OCI-LY3 (cell line): ENCODE measurements at regions not wholly inside any gene's neighbourhood (a gene's known extent, or its start where the extent isn't known, plus 50 kb on each side); places are given as distances from the start of the nearest gene placed in this dataset.

Experiments
- H2AFZ ChIP-seq: fragments of 200-600, 300-600 bp; shearing (Covaris generic); 2 replicates; pipeline ENCODE4 v1.6.0; 2014; ENCODE audit warnings: antibody characterized with exemption, low read depth, low read length
- H3K27ac ChIP-seq: fragments of 200-600, 300-600 bp; sonication (generic); 2 replicates; pipeline ENCODE4 v1.5.1; 2014; ENCODE audit warnings: mild to moderate bottlenecking, low read length, moderate library complexity, mixed read lengths
- H3K27me3 ChIP-seq: fragments of 200-600, 300-600 bp; sonication (generic); 2 replicates; pipeline ENCODE4 v1.6.1; 2014; ENCODE audit warnings: low read depth, low read length, mixed read lengths
- H3K36me3 ChIP-seq: fragments of 200-600, 300-600 bp; sonication (generic); replicated peaks from 2 replicates; pipeline ENCODE3; 2014; ENCODE audit warnings: low read depth, low read length, mixed read lengths
- H3K4me1 ChIP-seq: fragments of 300-600, 200-600 bp; sonication (generic); 2 replicates; pipeline ENCODE4 v1.6.1; 2014; ENCODE audit warnings: low read length, mixed read lengths
- H3K4me2 ChIP-seq: fragments of 200-600, 300-600 bp; sonication (generic); 2 replicates; pipeline ENCODE4 v1.6.1; 2014; ENCODE audit warnings: low read length, mixed read lengths
- H3K4me3 ChIP-seq: fragments of 300-600, 200-600 bp; sonication (generic); 2 replicates; pipeline ENCODE4 v1.5.1; 2014; ENCODE audit warnings: antibody characterized with exemption, mild to moderate bottlenecking, low read length, moderate library complexity
- H3K79me2 ChIP-seq: fragments of 300-600, 200-600 bp; shearing (Covaris generic); 2 replicates; pipeline ENCODE4 v1.6.1; 2014; ENCODE audit warnings: mild to moderate bottlenecking, low read length, mixed read lengths
- H3K9ac ChIP-seq: fragments of 300-600, 200-600 bp; shearing (Covaris generic); 2 replicates; pipeline ENCODE4 v1.6.0; 2014; ENCODE audit warnings: mild to moderate bottlenecking, low read length, moderate library complexity
- H3K9me3 ChIP-seq: fragments of 200-600, 300-600 bp; shearing (Covaris generic); 2 replicates; pipeline ENCODE4 v1.6.1; 2014; ENCODE audit warnings: low read length, mixed read lengths; ENCODE audit not compliant: insufficient read depth
- H4K20me1 ChIP-seq: fragments of 200-600, 300-600 bp; sonication (generic); 2 replicates; pipeline ENCODE4 v1.6.1; 2016; ENCODE audit warnings: low read length, mixed read lengths; ENCODE audit not compliant: insufficient read depth
- EZH2phosphoT487 ChIP-seq: fragments of 200-600 bp; shearing (Covaris generic); IDR thresholded peaks from 2 replicates; pipeline ENCODE4 v1.6.1; 2018; ENCODE audit warnings: antibody characterized with exemption, mixed run types, low read depth
- TF ChIP-seq, protein P1 (sequence below): fragments of 200-600, 300-600 bp; sonication (generic); IDR thresholded peaks from 2 replicates; pipeline ENCODE4 v1.5.1; 2014; ENCODE audit warnings: antibody characterized with exemption, low read length, low read depth

DNA sequence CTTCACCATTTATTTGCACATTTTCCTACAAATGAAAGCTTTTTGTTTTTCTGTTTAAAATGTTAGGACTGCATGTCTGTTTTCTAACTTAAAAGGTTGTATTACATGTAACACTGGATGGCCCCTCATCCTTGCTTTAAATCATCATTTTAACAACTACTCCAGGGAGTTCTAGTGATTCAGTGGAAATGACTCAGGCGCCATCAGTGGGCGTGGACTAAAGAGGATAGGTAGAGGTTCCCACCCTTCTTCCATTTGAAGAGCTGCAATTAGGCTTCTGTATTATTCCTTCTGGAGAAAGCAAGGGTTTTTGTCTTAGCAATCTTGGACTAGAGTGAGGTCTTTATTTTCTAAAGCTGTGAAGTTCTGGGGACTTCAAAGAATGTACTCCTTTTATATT, 213.7 kb downstream of the TMEM38B start:
- no peak overlapping the region for H3K9ac ChIP-seq
- no peaks in the 10 kb centered on the region for H4K20me1 ChIP-seq
- no peak overlapping the region for H3K4me2 ChIP-seq
- H3K79me2 ChIP-seq, result no peaks in the 10 kb centered on the region
- no peaks in the 10 kb centered on the region for H3K9me3 ChIP-seq
- H3K4me1 ChIP-seq, result no peaks in the 10 kb centered on the region
- no peak overlapping the region for H2AFZ ChIP-seq
- H3K27ac ChIP-seq, result no peak overlapping the region
- H3K36me3 ChIP-seq, result no peaks in the 10 kb centered on the region
- peaks cover 15% of the 10 kb centered on the region; the same call in 1 of the 2 replicates for H3K27me3 ChIP-seq
- no peak overlapping the region for H3K4me3 ChIP-seq
- TF ChIP-seq, protein P1, sequence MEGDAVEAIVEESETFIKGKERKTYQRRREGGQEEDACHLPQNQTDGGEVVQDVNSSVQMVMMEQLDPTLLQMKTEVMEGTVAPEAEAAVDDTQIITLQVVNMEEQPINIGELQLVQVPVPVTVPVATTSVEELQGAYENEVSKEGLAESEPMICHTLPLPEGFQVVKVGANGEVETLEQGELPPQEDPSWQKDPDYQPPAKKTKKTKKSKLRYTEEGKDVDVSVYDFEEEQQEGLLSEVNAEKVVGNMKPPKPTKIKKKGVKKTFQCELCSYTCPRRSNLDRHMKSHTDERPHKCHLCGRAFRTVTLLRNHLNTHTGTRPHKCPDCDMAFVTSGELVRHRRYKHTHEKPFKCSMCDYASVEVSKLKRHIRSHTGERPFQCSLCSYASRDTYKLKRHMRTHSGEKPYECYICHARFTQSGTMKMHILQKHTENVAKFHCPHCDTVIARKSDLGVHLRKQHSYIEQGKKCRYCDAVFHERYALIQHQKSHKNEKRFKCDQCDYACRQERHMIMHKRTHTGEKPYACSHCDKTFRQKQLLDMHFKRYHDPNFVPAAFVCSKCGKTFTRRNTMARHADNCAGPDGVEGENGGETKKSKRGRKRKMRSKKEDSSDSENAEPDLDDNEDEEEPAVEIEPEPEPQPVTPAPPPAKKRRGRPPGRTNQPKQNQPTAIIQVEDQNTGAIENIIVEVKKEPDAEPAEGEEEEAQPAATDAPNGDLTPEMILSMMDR, result no peak
- no peak for TF ChIP-seq EZH2phosphoT487

DNA sequence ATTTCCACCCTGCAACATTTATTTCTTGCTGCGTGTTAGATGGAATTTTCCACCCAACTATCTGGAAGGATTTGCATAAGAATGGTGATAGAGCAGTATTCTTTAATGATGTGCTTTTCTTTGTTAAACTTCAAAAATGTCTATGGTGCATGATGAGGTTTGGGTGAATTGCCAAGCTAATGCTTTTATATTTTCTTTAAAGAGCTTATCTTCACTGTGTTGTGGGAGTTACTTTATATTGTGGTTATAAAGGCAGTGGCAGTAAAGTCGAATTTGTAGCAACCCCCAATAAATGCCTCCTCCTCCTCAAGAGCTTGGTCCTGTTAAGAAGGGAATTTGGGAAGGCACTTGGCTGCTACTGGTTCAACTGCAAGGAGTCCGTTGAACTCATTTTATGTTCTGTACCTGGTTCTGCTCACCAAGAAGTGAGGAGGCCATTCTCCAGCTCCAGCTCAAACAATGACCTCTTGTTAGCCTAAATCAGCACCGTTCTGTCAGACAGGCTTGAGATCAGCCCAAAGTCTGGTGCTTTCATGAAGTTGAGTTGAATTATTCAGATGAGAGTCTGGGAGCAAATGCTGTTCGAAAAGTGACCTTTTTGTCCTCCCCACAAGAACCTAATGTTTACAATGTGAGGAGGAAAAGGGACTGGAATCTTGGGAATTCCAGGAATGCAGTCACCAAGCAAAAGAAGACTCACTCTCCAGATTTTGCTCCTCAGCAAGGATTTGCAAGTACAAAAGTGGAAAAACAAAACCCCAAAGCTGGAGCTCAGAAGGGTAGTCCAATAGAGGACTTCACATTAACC, 217.0 kb downstream of the TMEM38B start:
- no peaks in the 10 kb centered on the region for H3K36me3 ChIP-seq
- H3K4me3 ChIP-seq, result no peak overlapping the region
- no peak overlapping the region for H2AFZ ChIP-seq
- TF ChIP-seq, protein P1, result no peak
- no peak for TF ChIP-seq EZH2phosphoT487
- no peak overlapping the region for H3K9ac ChIP-seq
- H3K4me2 ChIP-seq, result no peak overlapping the region
- H3K27me3 ChIP-seq, result peaks cover 15% of the 10 kb centered on the region; the same call in 1 of the 2 replicates
- no peak overlapping the region for H3K27ac ChIP-seq
- H3K9me3 ChIP-seq, result no peaks in the 10 kb centered on the region
- H4K20me1 ChIP-seq, result no peaks in the 10 kb centered on the region
- no peaks in the 10 kb centered on the region for H3K79me2 ChIP-seq
- no peaks in the 10 kb centered on the region for H3K4me1 ChIP-seq

DNA sequence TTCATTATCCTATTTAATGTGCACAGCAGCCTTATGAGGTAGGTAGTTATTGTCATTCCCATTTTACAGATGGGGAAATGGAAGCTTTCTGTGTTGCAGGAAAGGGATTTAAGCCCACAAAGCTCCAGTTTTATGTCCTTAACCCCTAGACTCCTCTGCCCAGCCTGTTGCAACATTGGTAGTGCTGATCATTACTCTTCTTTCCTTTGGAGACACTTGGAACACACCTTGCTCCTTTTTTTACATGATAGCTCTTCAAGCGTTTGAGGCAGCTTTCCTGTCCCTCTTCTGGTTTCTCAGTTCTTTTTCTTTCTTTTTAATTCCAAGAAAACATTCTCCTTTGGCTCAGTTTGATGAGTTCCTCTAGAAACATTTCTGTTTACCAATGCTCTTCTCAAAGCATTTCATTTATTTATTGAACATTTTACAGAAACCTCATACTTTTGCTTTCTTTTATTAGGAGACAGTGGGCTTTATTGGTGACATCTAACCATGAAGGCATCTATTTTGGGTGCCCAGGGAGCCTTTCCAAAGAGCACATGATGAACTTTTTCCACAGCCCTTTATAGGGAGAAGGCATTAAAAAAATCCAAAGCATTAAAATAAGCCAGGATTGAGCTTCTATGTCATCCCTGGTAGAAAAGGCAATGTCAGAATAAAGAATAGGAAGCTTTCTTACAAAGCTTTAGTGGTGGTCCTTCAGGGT, 218.0 kb downstream of the TMEM38B start:
- Histone ChIP-seq H4K20me1 (no peaks in the 10 kb centered on the region), H3K36me3 (no peaks in the 10 kb centered on the region), H3K27me3 (peaks cover 15% of the 10 kb centered on the region; the same call in 1 of the 2 replicates), H3K4me3 (no peak overlapping the region), H3K4me1 (no peaks in the 10 kb centered on the region), H3K27ac (no peak overlapping the region), H3K79me2 (no peaks in the 10 kb centered on the region), H2AFZ (no peak overlapping the region), H3K4me2 (no peak overlapping the region), H3K9me3 (no peaks in the 10 kb centered on the region), H3K9ac (no peak overlapping the region)
- TF ChIP-seq EZH2phosphoT487, result no peak
- TF ChIP-seq, protein P1, result no peak

DNA sequence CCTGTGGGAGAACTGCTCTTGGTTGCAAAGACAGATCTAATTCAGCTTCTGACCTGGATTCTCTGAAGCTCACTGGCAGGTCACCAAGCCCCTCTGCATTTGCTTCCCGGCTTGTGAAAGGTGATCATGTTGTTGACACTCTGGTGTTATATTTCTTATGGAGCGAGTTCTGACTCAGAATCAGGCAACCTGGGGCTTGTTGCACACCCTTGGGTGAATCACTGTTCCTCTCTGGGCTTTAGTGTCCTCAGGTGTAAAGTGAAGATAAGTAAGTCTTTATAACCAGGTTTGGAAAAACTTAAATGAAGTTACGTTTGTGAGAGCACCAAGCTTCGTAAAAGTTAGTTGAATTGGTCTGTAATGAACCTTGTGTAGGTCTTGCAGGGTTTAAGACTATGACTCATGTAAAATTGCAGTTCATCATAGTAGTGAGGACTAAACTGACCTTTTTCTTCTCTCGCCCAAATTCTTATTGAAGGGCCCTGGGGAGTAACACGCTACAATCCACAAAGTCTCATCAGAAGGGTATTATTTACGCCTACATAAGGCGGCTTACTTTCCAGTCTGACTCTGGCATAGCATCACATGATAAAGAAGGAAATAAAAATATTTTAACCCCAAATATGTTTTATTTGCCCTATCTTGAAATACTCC, 218.6 kb downstream of the TMEM38B start:
- no peak overlapping the region for H3K27ac ChIP-seq
- TF ChIP-seq, protein P1, result no peak
- no peak for TF ChIP-seq EZH2phosphoT487
- no peaks in the 10 kb centered on the region for H4K20me1 ChIP-seq
- no peaks in the 10 kb centered on the region for H3K4me1 ChIP-seq
- H3K27me3 ChIP-seq, result peaks cover 15% of the 10 kb centered on the region; the same call in 1 of the 2 replicates
- H3K9ac ChIP-seq, result no peak overlapping the region
- no peaks in the 10 kb centered on the region for H3K79me2 ChIP-seq
- no peak overlapping the region for H2AFZ ChIP-seq
- no peak overlapping the region for H3K4me2 ChIP-seq
- no peak overlapping the region for H3K4me3 ChIP-seq
- no peaks in the 10 kb centered on the region for H3K9me3 ChIP-seq
- H3K36me3 ChIP-seq, result no peaks in the 10 kb centered on the region
